ENCODE measurements at regions not wholly inside any gene's neighbourhood (a gene's known extent, or its start where the extent isn't known, plus 50 kb on each side); places are given as distances from the start of the nearest gene placed in this dataset.

DNA sequence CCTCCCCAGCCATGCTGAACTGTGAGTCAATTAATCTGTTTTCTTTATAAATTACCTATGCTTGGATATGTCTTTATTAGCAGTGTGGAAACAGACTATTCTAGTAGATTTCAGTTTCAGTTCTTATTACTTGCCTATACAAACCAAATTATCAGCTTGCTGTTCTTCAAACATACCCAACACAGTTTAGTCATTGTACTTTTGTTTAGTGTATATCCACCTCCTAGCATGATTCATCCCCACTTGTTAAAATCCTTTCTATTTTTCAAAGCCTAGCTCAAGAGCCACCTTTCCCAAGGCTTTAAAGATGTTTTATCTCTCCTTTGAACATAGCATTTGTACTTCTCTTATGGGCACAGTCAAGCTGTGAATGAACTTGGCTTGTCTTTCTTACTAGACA lies 195.6 kb upstream of the ZRANB2 start:
- TF ChIP-seq EZH2 (IDR thresholded peaks at IDR 0.05; ENCODE audit: borderline replicate concordance, low read length), result no peak
- TF ChIP-seq, protein P1, sequence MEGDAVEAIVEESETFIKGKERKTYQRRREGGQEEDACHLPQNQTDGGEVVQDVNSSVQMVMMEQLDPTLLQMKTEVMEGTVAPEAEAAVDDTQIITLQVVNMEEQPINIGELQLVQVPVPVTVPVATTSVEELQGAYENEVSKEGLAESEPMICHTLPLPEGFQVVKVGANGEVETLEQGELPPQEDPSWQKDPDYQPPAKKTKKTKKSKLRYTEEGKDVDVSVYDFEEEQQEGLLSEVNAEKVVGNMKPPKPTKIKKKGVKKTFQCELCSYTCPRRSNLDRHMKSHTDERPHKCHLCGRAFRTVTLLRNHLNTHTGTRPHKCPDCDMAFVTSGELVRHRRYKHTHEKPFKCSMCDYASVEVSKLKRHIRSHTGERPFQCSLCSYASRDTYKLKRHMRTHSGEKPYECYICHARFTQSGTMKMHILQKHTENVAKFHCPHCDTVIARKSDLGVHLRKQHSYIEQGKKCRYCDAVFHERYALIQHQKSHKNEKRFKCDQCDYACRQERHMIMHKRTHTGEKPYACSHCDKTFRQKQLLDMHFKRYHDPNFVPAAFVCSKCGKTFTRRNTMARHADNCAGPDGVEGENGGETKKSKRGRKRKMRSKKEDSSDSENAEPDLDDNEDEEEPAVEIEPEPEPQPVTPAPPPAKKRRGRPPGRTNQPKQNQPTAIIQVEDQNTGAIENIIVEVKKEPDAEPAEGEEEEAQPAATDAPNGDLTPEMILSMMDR (conservative IDR thresholded peaks at IDR 0.05 in 1 of 2, IDR thresholded peaks at IDR 0.05 in 1 of 2; ENCODE audit: extremely low read depth in 1 of 2, insufficient read depth in 1 of 2, low read depth in 1 of 2, low read length in 2 of 2), result no peak

Measured in mammary epithelial cell (primary cell).